CD4-positive, alpha-beta T cell (primary cell): ENCODE measurements at regions not wholly inside any gene's neighbourhood (a gene's known extent, or its start where the extent isn't known, plus 50 kb on each side); places are given as distances from the start of the nearest gene placed in this dataset.

Source experiments
- ATAC-seq: fragments of 200-7000 bp; cut with Tn5 transposase; one replicate; pipeline ENCODE4 v1.10.0; 2022; ENCODE audit warnings: mild to moderate bottlenecking; ENCODE audit not compliant: poor library complexity
- CTCF ChIA-PET: fragments of 350-600 bp; sonication (Branson Sonifier 250); formaldehyde crosslinking; loops from one replicate; lab custom pipeline; 2021; ENCODE audit warnings: antibody characterized with exemption, inconsistent platforms; lab: Charles Lee
- POLR2A ChIA-PET: fragments of 350-600 bp; sonication (Branson Sonifier 250); formaldehyde crosslinking; loops from one replicate; lab custom pipeline; 2021; ENCODE audit warnings: antibody characterized with exemption, inconsistent platforms; lab: Charles Lee
- DNase-seq, 14 experiments: peaks; one replicate each; pipeline ENCODE4 v3.0.0-alpha.2; 2013 to 2020; ENCODE audit warnings: mixed read lengths in 2 of 14
- H3K27ac ChIP-seq, 2 donors: one replicate each; pipeline versions ENCODE4 v1.5.1 to v1.7.0; 2013; ENCODE audit warnings: low read length in 2 of 2, low read depth in 1 of 2, mild to moderate bottlenecking in 1 of 2
- H3K27me3 ChIP-seq, 2 experiments: 1 replicate in 1 of 2; 2 replicates in 1 of 2; pipeline versions ENCODE4 v1.6.1 to v1.7.0; 2013; ENCODE audit warnings: low read length in 2 of 2, control low read depth in 1 of 2, mild to moderate bottlenecking in 1 of 2, moderate library complexity in 1 of 2; ENCODE audit not compliant: insufficient read depth in 2 of 2, control insufficient read depth in 1 of 2
- H3K36me3 ChIP-seq: one replicate; pipeline ENCODE4 v1.6.1; 2013; ENCODE audit warnings: low read length, control low read depth; ENCODE audit not compliant: insufficient read depth
- H3K4me1 ChIP-seq: one replicate; pipeline ENCODE4 v1.6.1; 2013; ENCODE audit warnings: low read length, control low read depth; ENCODE audit not compliant: insufficient read depth
- H3K4me3 ChIP-seq: one replicate; pipeline ENCODE4 v1.5.1; 2013; ENCODE audit warnings: mild to moderate bottlenecking, low read length, moderate library complexity
- H3K9me3 ChIP-seq, 2 experiments: 1 replicate in 1 of 2; 2 replicates in 1 of 2; pipeline versions ENCODE4 v1.6.1 to v1.7.0; 2013; ENCODE audit warnings: low read length in 2 of 2, mild to moderate bottlenecking in 2 of 2, control low read depth in 1 of 2, moderate library complexity in 1 of 2; ENCODE audit not compliant: control insufficient read depth in 1 of 2, insufficient read depth in 1 of 2
- H3K27ac Mint-ChIP-seq: one replicate; pipeline ENCODE4 v1.8.0; 2020; ENCODE audit warnings: mixed read lengths
- H3K27me3 Mint-ChIP-seq: one replicate; pipeline ENCODE4 v1.8.0; 2021; ENCODE audit warnings: mixed read lengths
- H3K36me3 Mint-ChIP-seq: one replicate; pipeline ENCODE4 v1.8.0; 2021; ENCODE audit warnings: low read depth, mixed read lengths
- H3K4me1 Mint-ChIP-seq: one replicate; pipeline ENCODE4 v1.8.0; 2021; ENCODE audit warnings: low read depth, mixed read lengths
- H3K4me3 Mint-ChIP-seq: one replicate; pipeline ENCODE4 v1.8.0; 2020; ENCODE audit warnings: mild to moderate bottlenecking, mixed read lengths
- H3K9me3 Mint-ChIP-seq: one replicate; pipeline ENCODE4 v1.8.0; 2020; ENCODE audit warnings: mixed read lengths
- intact Hi-C, 2 experiments: fragments of 100-400 bp; cut with DNase I in 1 of 2; cut with micrococcal nuclease in 1 of 2; formaldehyde crosslinking; loops; one replicate each; pipeline versions ENCODE4 v1.15.1 to v1.9.0; 2023 to 2025; cut with DNase I, micrococcal nuclease
- TF ChIP-seq, protein P1 (sequence below): fragments of 200-600 bp; IDR thresholded peaks from one replicate; pipeline ENCODE4 v1.8.0; 2022; ENCODE audit warnings: antibody characterized with exemption, mild to moderate bottlenecking

- no peak for DNase-seq
- ATAC-seq: no peak
- POLR2A ChIA-PET: no interaction called here
- H3K27ac Mint-ChIP-seq: no peak overlapping the region
- Histone ChIP-seq H3K4me3 (no peak overlapping the region), H3K36me3 (no peaks in the 10 kb centered on the region), H3K27me3 (no peaks in the 10 kb centered on the region), H3K9me3 (no peaks in the 10 kb centered on the region), H3K27ac (no peak overlapping the region), H3K4me1 (no peaks in the 10 kb centered on the region)
- intact Hi-C loops: no loop called here
- CTCF ChIA-PET: no interaction called here
- H3K36me3 Mint-ChIP-seq: no peaks in the 10 kb centered on the region
- H3K4me1 Mint-ChIP-seq: no peaks in the 10 kb centered on the region
- peaks cover 3% of the 10 kb centered on the region for H3K9me3 Mint-ChIP-seq
- TF ChIP-seq, protein P1, sequence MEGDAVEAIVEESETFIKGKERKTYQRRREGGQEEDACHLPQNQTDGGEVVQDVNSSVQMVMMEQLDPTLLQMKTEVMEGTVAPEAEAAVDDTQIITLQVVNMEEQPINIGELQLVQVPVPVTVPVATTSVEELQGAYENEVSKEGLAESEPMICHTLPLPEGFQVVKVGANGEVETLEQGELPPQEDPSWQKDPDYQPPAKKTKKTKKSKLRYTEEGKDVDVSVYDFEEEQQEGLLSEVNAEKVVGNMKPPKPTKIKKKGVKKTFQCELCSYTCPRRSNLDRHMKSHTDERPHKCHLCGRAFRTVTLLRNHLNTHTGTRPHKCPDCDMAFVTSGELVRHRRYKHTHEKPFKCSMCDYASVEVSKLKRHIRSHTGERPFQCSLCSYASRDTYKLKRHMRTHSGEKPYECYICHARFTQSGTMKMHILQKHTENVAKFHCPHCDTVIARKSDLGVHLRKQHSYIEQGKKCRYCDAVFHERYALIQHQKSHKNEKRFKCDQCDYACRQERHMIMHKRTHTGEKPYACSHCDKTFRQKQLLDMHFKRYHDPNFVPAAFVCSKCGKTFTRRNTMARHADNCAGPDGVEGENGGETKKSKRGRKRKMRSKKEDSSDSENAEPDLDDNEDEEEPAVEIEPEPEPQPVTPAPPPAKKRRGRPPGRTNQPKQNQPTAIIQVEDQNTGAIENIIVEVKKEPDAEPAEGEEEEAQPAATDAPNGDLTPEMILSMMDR: no peak
- no peaks in the 10 kb centered on the region for H3K27me3 Mint-ChIP-seq
- no peak overlapping the region for H3K4me3 Mint-ChIP-seq
These were observed 191.9 kb upstream of the KCNJ16 start for GRCh38 chr17:69883120-69883519.

DNA sequence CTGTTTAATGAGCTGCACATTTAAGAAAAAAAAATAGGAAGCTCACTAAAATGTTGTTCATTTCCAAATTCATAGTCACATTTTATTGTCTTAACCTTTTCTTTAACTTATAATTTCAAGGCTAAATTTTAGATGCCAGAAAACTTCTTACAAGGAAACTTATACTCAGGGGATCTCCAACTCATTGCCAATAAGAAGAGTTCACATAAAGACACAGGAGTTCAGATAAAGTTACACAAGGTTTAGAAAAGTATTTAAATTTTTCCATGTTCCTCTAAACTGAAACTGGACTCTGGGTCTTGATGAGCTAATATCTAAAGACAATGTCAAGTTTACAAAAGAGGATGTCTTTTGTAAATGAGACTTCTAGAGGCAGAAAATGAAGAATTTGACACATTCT lies 190.7 kb upstream of the KCNJ16 start:
- no peak overlapping the region for H3K4me3 Mint-ChIP-seq
- TF ChIP-seq, protein P1: no peak
- no peaks in the 10 kb centered on the region for H3K27me3 Mint-ChIP-seq
- H3K9me3 Mint-ChIP-seq: no peaks in the 10 kb centered on the region
- no peak for ATAC-seq
- peaks cover 0 to 5% of the 10 kb centered on the region in 2 experiments for H3K9me3 ChIP-seq
- no peaks in the 10 kb centered on the region for H3K36me3 ChIP-seq
- no peak overlapping the region for H3K4me3 ChIP-seq
- no peaks in the 10 kb centered on the region for H3K4me1 Mint-ChIP-seq
- H3K27ac Mint-ChIP-seq: no peak overlapping the region
- ChIA-PET POLR2A (no interaction called here), CTCF (no interaction called here)
- H3K36me3 Mint-ChIP-seq: no peaks in the 10 kb centered on the region
- H3K4me1 ChIP-seq: no peaks in the 10 kb centered on the region
- no peak overlapping the region for H3K27ac ChIP-seq
- no peak for DNase-seq
- no peaks in the 10 kb centered on the region for H3K27me3 ChIP-seq
- intact Hi-C loops: no loop called here

DNA sequence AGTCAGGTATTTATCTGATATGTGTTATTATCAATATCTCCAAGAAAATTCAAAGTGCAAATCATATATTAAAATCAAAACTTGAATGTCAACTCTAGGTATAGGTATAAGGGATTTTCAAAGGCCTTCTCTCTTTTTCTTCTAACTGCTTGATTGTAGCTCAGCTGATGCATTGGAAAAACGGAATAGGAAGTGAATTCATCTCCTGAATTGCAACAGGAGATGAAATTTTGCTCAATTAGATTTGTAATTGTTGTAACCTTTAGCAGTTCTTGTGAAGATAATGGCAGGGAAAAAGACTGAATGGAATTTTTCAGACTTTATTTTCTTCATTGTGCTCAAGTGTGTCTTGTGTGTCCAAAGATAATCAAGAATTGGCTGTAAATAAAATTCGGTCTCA lies 190.2 kb upstream of the KCNJ16 start:
- H3K36me3 ChIP-seq: no peaks in the 10 kb centered on the region
- no peaks in the 10 kb centered on the region for H3K27me3 ChIP-seq
- H3K9me3 ChIP-seq: peaks cover 0 to 5% of the 10 kb centered on the region in 2 experiments
- DNase-seq: no peak
- Mint-ChIP-seq H3K9me3 (no peaks in the 10 kb centered on the region), H3K4me3 (no peak overlapping the region), H3K27me3 (no peaks in the 10 kb centered on the region), H3K4me1 (no peaks in the 10 kb centered on the region), H3K27ac (no peak overlapping the region), H3K36me3 (no peaks in the 10 kb centered on the region)
- no peak for ATAC-seq
- H3K4me3 ChIP-seq: no peak overlapping the region
- ChIA-PET POLR2A (no interaction called here), CTCF (no interaction called here)
- H3K27ac ChIP-seq: no peak overlapping the region
- intact Hi-C loops: no loop called here
- H3K4me1 ChIP-seq: no peaks in the 10 kb centered on the region
- TF ChIP-seq, protein P1: no peak
